Activated naive CD8-positive, alpha-beta T cell treated with anti-CD3 and anti-CD28 coated beads, Interleukin-2, amount 10 ng/mL, durations not matched to agents 7 days and 5 days (primary cell): ENCODE measurements at regions not wholly inside any gene's neighbourhood (a gene's known extent, or its start where the extent isn't known, plus 50 kb on each side); places are given as distances from the start of the nearest gene placed in this dataset.
A peak's percentile ranks its signal among the peaks of the same experiment; 100 is the strongest.

Source experiments
- ATAC-seq: fragments of 150-1000 bp; cut with Tn5 transposase; one replicate; pipeline ENCODE4 v1.10.0; 2021; ENCODE audit warnings: low read depth, moderate library complexity
- POLR2A ChIA-PET: fragments of 350-600 bp; sonication (Branson Sonifier 250); formaldehyde crosslinking; loops from one replicate; lab custom pipeline; 2021; ENCODE audit warnings: antibody characterized with exemption; lab: Charles Lee
- DNase-seq: peaks from one replicate; pipeline ENCODE4 v3.0.0; 2021
- H3K27ac Mint-ChIP-seq: one replicate; pipeline ENCODE4 v1.8.0; 2022; ENCODE audit warnings: mild to moderate bottlenecking, mixed read lengths
- H3K27me3 Mint-ChIP-seq: one replicate; pipeline ENCODE4 v1.8.0; 2022; ENCODE audit warnings: mild to moderate bottlenecking, moderate library complexity, mixed read lengths
- H3K36me3 Mint-ChIP-seq: one replicate; pipeline ENCODE4 v1.8.0; 2021; ENCODE audit warnings: mild to moderate bottlenecking, mixed read lengths
- H3K4me1 Mint-ChIP-seq: one replicate; pipeline ENCODE4 v1.8.0; 2021; ENCODE audit warnings: mixed read lengths
- H3K4me3 Mint-ChIP-seq: one replicate; pipeline ENCODE4 v1.8.0; 2022; ENCODE audit warnings: mild to moderate bottlenecking, moderate library complexity, mixed read lengths
- H3K9me3 Mint-ChIP-seq: one replicate; pipeline ENCODE4 v1.8.0; 2021; ENCODE audit warnings: mixed read lengths

DNA sequence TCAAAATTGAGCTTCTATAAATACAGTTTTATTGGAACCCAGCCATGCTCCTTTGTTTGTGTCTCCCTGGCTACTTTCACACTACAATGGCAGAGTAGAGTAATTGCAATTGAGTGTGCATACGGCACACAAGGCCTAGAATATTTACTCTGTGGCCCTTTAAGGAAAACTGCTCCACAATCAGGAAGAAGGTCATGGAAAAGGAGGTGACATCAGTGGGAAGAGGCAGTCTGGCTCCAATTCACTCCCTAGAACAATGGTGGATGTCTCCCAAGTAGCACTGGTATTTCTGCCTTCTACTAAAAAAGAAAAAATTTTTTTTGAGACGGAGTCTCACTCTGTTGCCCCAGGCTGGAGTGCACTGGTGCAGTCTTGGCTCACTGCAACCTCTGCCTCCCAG lies 51.3 kb downstream of the KRTAP19-8 start:
- POLR2A ChIA-PET = no interaction called here
- Mint-ChIP-seq H3K27me3 (peaks cover 12% of the 10 kb centered on the region), H3K4me3 (no peak overlapping the region), H3K9me3 (no peaks in the 10 kb centered on the region), H3K36me3 (no peaks in the 10 kb centered on the region), H3K4me1 (no peaks in the 10 kb centered on the region), H3K27ac (no peak overlapping the region)
- no peak for DNase-seq
- no peak for ATAC-seq

GRCh38 chr21:30984889-30985288 lies 53.4 kb downstream of the KRTAP19-8 start:
- POLR2A ChIA-PET = no interaction called here
- Mint-ChIP-seq H3K4me3 (no peak overlapping the region), H3K27me3 (peaks cover 7% of the 10 kb centered on the region), H3K4me1 (no peaks in the 10 kb centered on the region), H3K36me3 (no peaks in the 10 kb centered on the region), H3K27ac (no peak overlapping the region), H3K9me3 (no peaks in the 10 kb centered on the region)
- DNase-seq = no peak
- no peak for ATAC-seq

DNA sequence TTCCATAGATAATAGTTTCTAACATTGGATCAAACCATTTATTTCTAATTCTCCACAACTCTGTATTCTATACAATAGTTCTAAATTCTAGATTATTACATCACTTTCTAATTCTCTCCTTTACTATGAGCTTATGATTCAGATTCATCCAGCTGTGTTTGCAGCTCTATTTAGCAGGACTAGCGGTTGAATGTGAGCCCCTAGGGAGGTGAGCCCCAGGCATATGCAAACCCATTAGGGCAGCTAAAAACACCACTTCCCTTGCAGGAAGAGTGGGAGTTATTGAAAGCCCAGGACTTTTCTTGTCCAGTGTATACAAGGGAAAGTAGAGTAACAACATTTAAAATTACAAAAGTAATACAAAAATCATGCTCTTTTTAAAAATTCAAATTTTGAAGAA lies 56.9 kb downstream of the KRTAP19-8 start:
- H3K4me1 Mint-ChIP-seq = peaks cover 6% of the 10 kb centered on the region
- POLR2A ChIA-PET = no interaction called here
- DNase-seq = no peak
- ATAC-seq = no peak
- peaks cover 1% of the 10 kb centered on the region for H3K9me3 Mint-ChIP-seq
- H3K27ac Mint-ChIP-seq = no peak overlapping the region
- no peak overlapping the region for H3K4me3 Mint-ChIP-seq
- H3K36me3 Mint-ChIP-seq = peaks cover 4% of the 10 kb centered on the region
- no peaks in the 10 kb centered on the region for H3K27me3 Mint-ChIP-seq

GRCh38 chr21:30979054-30979453 lies 59.2 kb downstream of the KRTAP19-8 start:
- H3K36me3 Mint-ChIP-seq = peaks cover 4% of the 10 kb centered on the region
- H3K4me1 Mint-ChIP-seq = peaks cover 6% of the 10 kb centered on the region
- peak overlapping the region; percentile 49 for H3K4me3 Mint-ChIP-seq
- POLR2A ChIA-PET = no interaction called here
- H3K27ac Mint-ChIP-seq = peak overlapping the region; percentile 73
- H3K9me3 Mint-ChIP-seq = peaks cover 1% of the 10 kb centered on the region
- peak; percentile 85 for ATAC-seq
- no peak for DNase-seq
- H3K27me3 Mint-ChIP-seq = no peaks in the 10 kb centered on the region

DNA sequence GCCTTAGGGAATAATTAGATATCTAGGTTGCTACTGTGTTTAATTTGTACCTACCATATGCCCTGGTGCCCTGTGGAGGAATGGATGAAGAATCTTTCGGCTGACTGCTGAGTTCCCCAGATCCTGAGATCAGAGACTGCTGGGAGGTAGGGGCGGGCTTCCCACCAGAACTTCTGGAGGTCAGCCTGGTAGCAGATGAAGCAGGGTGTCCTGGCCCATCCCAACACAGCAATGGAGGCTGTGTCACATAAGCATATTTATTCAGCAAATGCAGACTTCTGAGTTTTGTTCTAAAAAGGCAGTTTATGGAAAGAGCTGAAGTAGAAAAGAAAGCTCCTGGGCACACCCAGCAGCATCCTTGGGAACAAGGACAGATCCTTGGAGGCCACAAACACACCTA lies 74.0 kb downstream of the KRTAP19-8 start:
- no peaks in the 10 kb centered on the region for H3K4me1 Mint-ChIP-seq
- POLR2A ChIA-PET = no interaction called here
- H3K27ac Mint-ChIP-seq = no peak overlapping the region
- H3K36me3 Mint-ChIP-seq = no peaks in the 10 kb centered on the region
- no peak overlapping the region for H3K4me3 Mint-ChIP-seq
- H3K9me3 Mint-ChIP-seq = no peaks in the 10 kb centered on the region
- ATAC-seq = no peak
- no peak for DNase-seq
- H3K27me3 Mint-ChIP-seq = peaks cover 11% of the 10 kb centered on the region

- ATAC-seq (no peak), DNase-seq (no peak)
- Mint-ChIP-seq H3K4me3 (no peak overlapping the region), H3K36me3 (no peaks in the 10 kb centered on the region), H3K27me3 (peaks cover 11% of the 10 kb centered on the region), H3K4me1 (no peaks in the 10 kb centered on the region), H3K9me3 (no peaks in the 10 kb centered on the region), H3K27ac (no peak overlapping the region)
- POLR2A ChIA-PET = no interaction called here
Observed at GRCh38 chr21:30963502-30963901, 74.8 kb downstream of the KRTAP19-8 start.

DNA sequence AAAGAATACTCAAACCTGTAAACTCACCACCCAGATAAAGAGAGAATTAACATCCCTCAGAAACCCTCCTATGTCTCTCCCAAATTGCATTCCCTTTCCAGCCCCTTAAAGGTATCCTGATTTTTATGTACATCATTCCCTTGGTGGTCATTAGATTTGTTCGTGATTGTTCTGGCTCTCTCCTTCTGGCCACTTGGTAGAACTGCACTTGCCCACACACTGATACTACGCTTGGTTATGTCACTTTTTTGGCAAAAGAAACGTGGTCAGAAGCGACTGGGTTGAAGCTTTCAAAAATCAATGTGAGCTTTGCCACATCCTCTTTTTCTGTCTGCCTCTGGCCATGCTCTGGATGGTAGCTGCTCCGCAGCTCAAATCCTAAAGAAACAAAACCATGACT lies 76.3 kb downstream of the KRTAP19-8 start:
- ATAC-seq (no peak), DNase-seq (no peak)
- Mint-ChIP-seq H3K27ac (no peak overlapping the region), H3K27me3 (peaks cover 11% of the 10 kb centered on the region), H3K36me3 (no peaks in the 10 kb centered on the region), H3K4me3 (no peak overlapping the region), H3K4me1 (no peaks in the 10 kb centered on the region), H3K9me3 (no peaks in the 10 kb centered on the region)
- POLR2A ChIA-PET = no interaction called here

DNA sequence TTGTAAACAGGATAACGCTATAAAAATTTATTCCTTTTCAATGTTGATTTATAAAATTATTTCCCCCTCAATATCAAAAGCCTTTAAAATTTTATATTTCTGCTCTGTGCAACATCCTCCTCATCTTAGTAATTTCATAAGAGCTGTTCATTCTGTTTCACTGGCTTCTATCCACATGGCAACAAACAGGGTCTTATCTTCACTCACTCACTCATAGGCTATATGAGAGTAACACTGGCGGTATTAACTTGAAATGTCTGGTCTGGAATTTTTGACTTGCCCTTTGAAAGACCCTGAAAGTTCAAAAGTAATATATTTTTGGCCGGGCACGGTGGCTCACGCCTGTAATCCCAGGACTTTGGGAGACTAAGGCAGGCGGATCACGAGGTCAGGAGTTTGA lies 77.4 kb upstream of the KRTAP11-1 start:
- H3K36me3 Mint-ChIP-seq = no peaks in the 10 kb centered on the region
- ATAC-seq (no peak), DNase-seq (no peak)
- H3K4me1 Mint-ChIP-seq = no peaks in the 10 kb centered on the region
- peaks cover 7% of the 10 kb centered on the region for H3K27me3 Mint-ChIP-seq
- POLR2A ChIA-PET = no interaction called here
- H3K4me3 Mint-ChIP-seq = no peak overlapping the region
- no peaks in the 10 kb centered on the region for H3K9me3 Mint-ChIP-seq
- no peak overlapping the region for H3K27ac Mint-ChIP-seq

DNA sequence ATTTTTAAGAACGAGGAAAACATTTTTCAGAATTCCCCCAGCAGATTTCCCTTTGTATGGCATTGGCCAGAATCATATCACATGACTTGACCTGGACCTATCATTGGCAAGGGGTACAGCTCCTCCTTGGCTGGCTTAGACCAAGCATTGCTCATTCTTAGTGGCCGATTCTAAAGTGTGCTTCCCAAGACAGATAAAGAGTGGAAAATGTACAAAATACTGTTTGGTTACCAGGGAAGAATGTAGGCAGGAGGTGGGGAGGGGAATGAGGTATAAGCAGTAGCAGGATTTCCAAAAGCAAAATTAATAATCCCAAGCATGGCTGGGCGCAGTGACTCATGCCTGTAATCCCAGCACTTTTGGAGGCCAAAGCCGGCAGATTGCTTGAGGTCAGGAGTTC lies 75.6 kb upstream of the KRTAP11-1 start:
- H3K27ac Mint-ChIP-seq = no peak overlapping the region
- no peaks in the 10 kb centered on the region for H3K36me3 Mint-ChIP-seq
- POLR2A ChIA-PET = no interaction called here
- no peak overlapping the region for H3K4me3 Mint-ChIP-seq
- no peaks in the 10 kb centered on the region for H3K4me1 Mint-ChIP-seq
- H3K9me3 Mint-ChIP-seq = no peaks in the 10 kb centered on the region
- H3K27me3 Mint-ChIP-seq = no peaks in the 10 kb centered on the region
- DNase-seq = no peak
- no peak for ATAC-seq

DNA sequence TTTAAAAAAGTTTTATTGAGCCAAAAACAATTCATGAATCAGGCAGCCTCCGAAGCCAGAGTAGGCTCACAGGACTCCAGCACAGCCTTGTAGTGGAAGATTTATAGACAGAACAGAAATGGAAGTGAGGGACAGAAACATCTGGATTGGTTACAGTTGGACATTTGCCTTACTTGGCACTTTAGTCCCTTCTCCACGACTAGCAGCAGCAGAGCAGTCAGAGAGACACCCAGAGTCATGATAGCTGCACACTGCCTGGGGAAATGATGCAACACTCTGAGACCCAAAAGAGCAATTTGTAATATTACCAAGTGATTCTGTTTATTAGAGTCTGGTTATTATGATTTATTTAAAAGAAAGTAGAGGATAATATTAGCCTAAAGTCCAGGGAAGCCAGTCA lies 72.2 kb upstream of the KRTAP11-1 start:
- POLR2A ChIA-PET = no interaction called here
- Mint-ChIP-seq H3K4me3 (no peak overlapping the region), H3K27me3 (peaks cover 2% of the 10 kb centered on the region), H3K36me3 (no peaks in the 10 kb centered on the region), H3K9me3 (no peaks in the 10 kb centered on the region), H3K27ac (no peak overlapping the region), H3K4me1 (no peaks in the 10 kb centered on the region)
- no peak for ATAC-seq
- DNase-seq = no peak

- H3K4me1 Mint-ChIP-seq = no peaks in the 10 kb centered on the region
- POLR2A ChIA-PET = no interaction called here
Observed at GRCh38 chr21:30947141-30947540, 65.8 kb upstream of the KRTAP11-1 start.

DNA sequence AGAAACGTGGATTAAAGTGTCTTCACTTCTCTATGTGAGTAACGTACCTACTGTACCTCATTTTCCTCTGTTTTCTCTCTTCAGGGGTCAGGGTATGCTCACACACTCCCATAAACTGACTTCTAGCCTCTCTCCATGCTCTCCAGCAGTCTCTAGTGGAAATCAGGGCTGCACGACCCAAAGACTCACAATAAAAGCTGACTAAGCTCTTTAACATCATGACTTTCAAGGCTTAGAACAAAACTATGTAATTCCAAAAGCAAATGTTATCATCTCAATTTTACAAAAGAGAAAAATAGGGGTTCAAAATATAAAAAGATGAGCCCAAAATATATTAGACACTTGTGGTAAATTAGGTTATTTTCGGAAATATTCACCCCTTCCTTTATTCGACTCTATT lies 62.5 kb upstream of the KRTAP11-1 start:
- ATAC-seq (no peak), DNase-seq (no peak)
- H3K36me3 Mint-ChIP-seq = no peaks in the 10 kb centered on the region
- no peak overlapping the region for H3K4me3 Mint-ChIP-seq
- H3K4me1 Mint-ChIP-seq = no peaks in the 10 kb centered on the region
- POLR2A ChIA-PET = no interaction called here
- no peaks in the 10 kb centered on the region for H3K9me3 Mint-ChIP-seq
- H3K27ac Mint-ChIP-seq = no peak overlapping the region
- no peaks in the 10 kb centered on the region for H3K27me3 Mint-ChIP-seq

More at GRCh38 chr21:30947141-30947540, 65.8 kb upstream of the KRTAP11-1 start:
- H3K27me3 Mint-ChIP-seq = peaks cover 2% of the 10 kb centered on the region
- H3K9me3 Mint-ChIP-seq = no peaks in the 10 kb centered on the region
- no peak for DNase-seq
- H3K36me3 Mint-ChIP-seq = no peaks in the 10 kb centered on the region
- H3K4me3 Mint-ChIP-seq = no peak overlapping the region
- no peak for ATAC-seq
- H3K27ac Mint-ChIP-seq = no peak overlapping the region

GRCh38 chr21:30943243-30943642 lies 61.9 kb upstream of the KRTAP11-1 start:
- DNase-seq (no peak), ATAC-seq (no peak)
- no peak overlapping the region for H3K27ac Mint-ChIP-seq
- POLR2A ChIA-PET = no interaction called here
- no peak overlapping the region for H3K4me3 Mint-ChIP-seq
- H3K36me3 Mint-ChIP-seq = no peaks in the 10 kb centered on the region
- no peaks in the 10 kb centered on the region for H3K27me3 Mint-ChIP-seq
- no peaks in the 10 kb centered on the region for H3K4me1 Mint-ChIP-seq
- H3K9me3 Mint-ChIP-seq = no peaks in the 10 kb centered on the region

- no peak overlapping the region for H3K4me3 Mint-ChIP-seq
- H3K9me3 Mint-ChIP-seq = peaks cover under 1% of the 10 kb centered on the region
- H3K36me3 Mint-ChIP-seq = no peaks in the 10 kb centered on the region
- no peaks in the 10 kb centered on the region for H3K4me1 Mint-ChIP-seq
- ATAC-seq = no peak
- H3K27ac Mint-ChIP-seq = no peak overlapping the region
- DNase-seq = no peak
- H3K27me3 Mint-ChIP-seq = no peaks in the 10 kb centered on the region
- POLR2A ChIA-PET = no interaction called here
Observed at GRCh38 chr21:30942192-30942591, 60.8 kb upstream of the KRTAP11-1 start.

DNA sequence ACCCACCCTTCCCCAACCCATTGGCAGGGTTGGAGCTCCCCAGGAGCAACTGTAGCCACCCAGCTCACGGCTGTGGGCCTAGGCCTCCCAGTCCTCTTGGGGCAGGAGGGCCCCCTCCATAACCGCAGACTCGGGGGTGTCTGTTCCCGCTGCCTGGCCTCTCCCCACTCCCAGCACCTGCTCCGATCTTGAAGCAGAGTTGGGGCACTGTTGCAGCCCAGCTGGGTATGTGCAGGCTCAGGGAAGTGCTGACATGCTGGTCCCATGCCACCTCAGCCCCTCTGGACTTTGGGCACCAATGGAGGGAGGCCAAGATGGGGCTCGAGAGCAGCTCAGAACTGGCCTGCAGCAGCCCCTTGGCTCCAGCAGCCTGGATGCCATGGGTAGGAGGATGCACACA lies 54.8 kb upstream of the KRTAP11-1 start:
- DNase-seq = no peak
- POLR2A ChIA-PET = no interaction called here
- Mint-ChIP-seq H3K4me3 (no peak overlapping the region), H3K27ac (no peak overlapping the region), H3K27me3 (no peaks in the 10 kb centered on the region), H3K36me3 (no peaks in the 10 kb centered on the region), H3K9me3 (peaks cover 3% of the 10 kb centered on the region), H3K4me1 (no peaks in the 10 kb centered on the region)
- ATAC-seq = no peak
